ENCODE measurements at regions not wholly inside any gene's neighbourhood (a gene's known extent, or its start where the extent isn't known, plus 50 kb on each side); places are given as distances from the start of the nearest gene placed in this dataset.

GRCh38 chr9:89702401-89702800 is 97.6 kb downstream of the GADD45G start (continued):
- TF ChIP-seq, protein P1, sequence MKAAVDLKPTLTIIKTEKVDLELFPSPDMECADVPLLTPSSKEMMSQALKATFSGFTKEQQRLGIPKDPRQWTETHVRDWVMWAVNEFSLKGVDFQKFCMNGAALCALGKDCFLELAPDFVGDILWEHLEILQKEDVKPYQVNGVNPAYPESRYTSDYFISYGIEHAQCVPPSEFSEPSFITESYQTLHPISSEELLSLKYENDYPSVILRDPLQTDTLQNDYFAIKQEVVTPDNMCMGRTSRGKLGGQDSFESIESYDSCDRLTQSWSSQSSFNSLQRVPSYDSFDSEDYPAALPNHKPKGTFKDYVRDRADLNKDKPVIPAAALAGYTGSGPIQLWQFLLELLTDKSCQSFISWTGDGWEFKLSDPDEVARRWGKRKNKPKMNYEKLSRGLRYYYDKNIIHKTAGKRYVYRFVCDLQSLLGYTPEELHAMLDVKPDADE (IDR thresholded peaks at IDR 0.05) = no peak
- TF ChIP-seq ZNF331 (CRISPR knock-in tag; IDR thresholded peaks at IDR 0.05; ENCODE audit: low read depth) (no peak), EZH2phosphoT487 (IDR thresholded peaks at IDR 0.05; ENCODE audit: unreplicated experiment) (no peak), ZNF114 (CRISPR knock-in tag; IDR thresholded peaks at IDR 0.05) (no peak)

- no peaks in the 10 kb centered on the region for H4K20me1 ChIP-seq (replicated peaks; ENCODE audit: insufficient read depth)
- ATAC-seq (no peak), DNase-seq (ENCODE audit: low spot score) (no peak)
- no peak overlapping the region for H3K4me2 ChIP-seq
- no peaks in the 10 kb centered on the region for H3K9me2 ChIP-seq (ENCODE audit: insufficient read depth)
- H3K27ac ChIP-seq (ENCODE audit: low read depth) = no peak overlapping the region
- H3K36me3 ChIP-seq (ENCODE audit: insufficient read depth) = no peaks in the 10 kb centered on the region
- H3F3A ChIP-seq (replicated peaks; ENCODE audit: low read depth) = no peaks in the 10 kb centered on the region
- Mint-ChIP-seq H3K9me3 (no peaks in the 10 kb centered on the region; the same call in 2 of the 3 replicates), H3K4me3 (no peak overlapping the region), H3K36me3 (ENCODE audit: low read depth) (no peaks in the 10 kb centered on the region; the same call in 2 of the 3 replicates), H3K27ac (no peak overlapping the region; the same call in 1 of the 2 replicates), H3K27me3 (ENCODE audit: insufficient read depth, low read depth, poor library complexity) (peaks cover 3% of the 10 kb centered on the region), H3K4me1 (peaks cover 26% of the 10 kb centered on the region)
- no peaks in the 10 kb centered on the region for H3K79me2 ChIP-seq (replicated peaks; ENCODE audit: insufficient read depth)
- peaks cover 23% of the 10 kb centered on the region for H3K4me1 ChIP-seq (ENCODE audit: insufficient read depth)
- H3K27me3 ChIP-seq (ENCODE audit: insufficient read depth) = no peaks in the 10 kb centered on the region
- no peak overlapping the region for H3K4me3 ChIP-seq
- no peak overlapping the region for H2AFZ ChIP-seq
- TF ChIP-seq POLR2AphosphoS5 (IDR thresholded peaks at IDR 0.05; ENCODE audit: low read depth) (no peak), ZNF462 (CRISPR knock-in tag; IDR thresholded peaks at IDR 0.05) (no peak), STAT1 (IDR thresholded peaks at IDR 0.05; ENCODE audit: unreplicated experiment) (no peak), EZH2phosphoT487 (IDR thresholded peaks at IDR 0.05; ENCODE audit: unreplicated experiment) (no peak), ZNF331 (CRISPR knock-in tag; IDR thresholded peaks at IDR 0.05; ENCODE audit: low read depth) (no peak), NANOG (IDR thresholded peaks at IDR 0.05; ENCODE audit: borderline replicate concordance) (no peak), JUNB (IDR thresholded peaks at IDR 0.05; ENCODE audit: unreplicated experiment) (no peak), CREB1 (CRISPR knock-in tag; IDR thresholded peaks at IDR 0.05; ENCODE audit: low read depth) (no peak), ZNF114 (CRISPR knock-in tag; IDR thresholded peaks at IDR 0.05) (no peak), CTCF (conservative IDR thresholded peaks at IDR 0.05; ENCODE audit: low read depth in 2 of 2) (no peak)
- TF ChIP-seq, protein P1 (IDR thresholded peaks at IDR 0.05) = no peak
Measured at GRCh38 chr9:89705651-89706050, 100.8 kb downstream of the GADD45G start.

Data from GM23338 (cell line).